Esophagus muscularis mucosa (tissue), 4 donors: ENCODE measurements at regions not wholly inside any gene's neighbourhood (a gene's known extent, or its start where the extent isn't known, plus 50 kb on each side); places are given as distances from the start of the nearest gene placed in this dataset.

Experiments used
- DNase-seq: peaks from one replicate; pipeline ENCODE4 v3.0.0-alpha.2; 2017; ENCODE audit errors: extremely low spot score
- H3K27ac ChIP-seq, 4 donors: fragments of 200-600 bp; sonication (generic); replicated peaks in 1 of 4; 1 replicate in 3 of 4; 2 replicates in 1 of 4; pipeline ENCODE4 v1.5.1; 2016 to 2019; ENCODE audit warnings: mild to moderate bottlenecking in 1 of 4
- H3K27me3 ChIP-seq, 4 donors: fragments of 200-600 bp; sonication (generic); one replicate each; pipeline versions ENCODE4 v1.5.1 to v1.6.0; 2016 to 2019
- H3K36me3 ChIP-seq, 4 donors: fragments of 200-600 bp; sonication (generic); one replicate each; pipeline ENCODE4 v1.5.1; 2016 to 2019
- H3K4me1 ChIP-seq, 4 donors: fragments of 200-600 bp; sonication (generic); one replicate each; pipeline ENCODE4 v1.5.1; 2016 to 2019
- H3K4me3 ChIP-seq, 4 donors: fragments of 200-600 bp; sonication (generic); 1 replicate in 2 of 4; 2 replicates in 2 of 4; pipeline ENCODE4 v1.5.1; 2016 to 2019; ENCODE audit warnings: mild to moderate bottlenecking in 4 of 4, moderate library complexity in 1 of 4
- H3K9me3 ChIP-seq, 4 donors: fragments of 200-600 bp; sonication (generic); 1 replicate in 3 of 4; 2 replicates in 1 of 4; pipeline ENCODE4 v1.5.1; 2016 to 2019
- CTCF ChIP-seq, 3 experiments: fragments of 200-600 bp in 2 of 3; fragments of 450-650 bp in 1 of 3; sonication (generic) in 2 of 3; IDR thresholded peaks; one replicate each; pipeline ENCODE4 v1.5.1; 2017 to 2019; ENCODE audit warnings: antibody characterized with exemption in 3 of 3, mild to moderate bottlenecking in 2 of 3, moderate library complexity in 1 of 3
- EP300 ChIP-seq: sonication (generic); formaldehyde crosslinking; IDR thresholded peaks from one replicate; pipeline ENCODE4 v1.6.1; 2017; ENCODE audit warnings: antibody characterized with exemption
- POLR2A ChIP-seq: fragments of 450-650 bp; IDR thresholded peaks from one replicate; pipeline ENCODE4 v1.6.1; 2017; ENCODE audit warnings: antibody characterized with exemption, moderate library complexity, mild to moderate bottlenecking, low read depth
- POLR2AphosphoS5 ChIP-seq, 2 donors: sonication (generic); formaldehyde crosslinking; IDR thresholded peaks; one replicate each; pipeline ENCODE4 v1.6.1; 2017; ENCODE audit warnings: antibody characterized with exemption in 2 of 2
- WGBS: methylation state at CpG from one replicate; pipeline ENCODE4 v1.1.5; 2018; 5-methylcytosine and 5-hydroxymethylcytosine counted together
- intact Hi-C: fragments of 100-400 bp; cut with DNase I; formaldehyde crosslinking; loops from one replicate; pipeline ENCODE4 v1.15.1; 2023

GRCh38 chr15:81751256-81751655, 294.6 kb downstream of the MEX3B start:
- Histone ChIP-seq H3K27ac (no peak overlapping the region), H3K9me3 (no peaks in the 10 kb centered on the region), H3K27me3 (peaks cover 0 to 10% (median 0%) of the 10 kb centered on the region in 4 donors), H3K4me1 (peaks cover 17 to 50% (median 37%) of the 10 kb centered on the region in 4 donors), H3K4me3 (no peak overlapping the region), H3K36me3 (no peaks in the 10 kb centered on the region)
- no peak for TF ChIP-seq POLR2A
- no peak for TF ChIP-seq CTCF (IDR thresholded peaks at IDR 0.05)
- no peak for TF ChIP-seq POLR2AphosphoS5 (IDR thresholded peaks at IDR 0.05)
- TF ChIP-seq EP300, result no peak
- 79% methylated on average over 7 of the region's 7 CpGs for WGBS
- intact Hi-C loops, result no loop called here
- DNase-seq, result no peak

GRCh38 chr15:81749716-81750375, 296.0 kb downstream of the MEX3B start:
- WGBS, result 59% methylated on average over 25 of the region's 26 CpGs
- no peak overlapping the region for H3K4me3 ChIP-seq
- H3K27ac ChIP-seq, result no peak overlapping the region
- H3K9me3 ChIP-seq, result no peaks in the 10 kb centered on the region
- no peak for DNase-seq
- intact Hi-C loops, result no loop called here
- H3K27me3 ChIP-seq, result peaks cover 0 to 10% (median 0%) of the 10 kb centered on the region in 4 donors
- TF ChIP-seq POLR2A (no peak), POLR2AphosphoS5 (IDR thresholded peaks at IDR 0.05) (no peak), EP300 (no peak)
- no peaks in the 10 kb centered on the region for H3K36me3 ChIP-seq
- peaks cover 17 to 50% (median 37%) of the 10 kb centered on the region in 4 donors for H3K4me1 ChIP-seq

- no peak for TF ChIP-seq CTCF (IDR thresholded peaks at IDR 0.05)
- TF ChIP-seq POLR2A, result no peak
- TF ChIP-seq EP300, result no peak
- no peak for TF ChIP-seq POLR2AphosphoS5 (IDR thresholded peaks at IDR 0.05)
- intact Hi-C loops, result no loop called here
- Histone ChIP-seq H3K4me1 (peaks cover 14 to 33% (median 18%) of the 10 kb centered on the region in 4 donors), H3K9me3 (no peaks in the 10 kb centered on the region), H3K4me3 (no peak overlapping the region), H3K27ac (no peak overlapping the region), H3K36me3 (no peaks in the 10 kb centered on the region), H3K27me3 (peaks cover 0 to 10% (median 0%) of the 10 kb centered on the region in 4 donors)
- no peak for DNase-seq
- 64% methylated on average over 2 of the region's 2 CpGs for WGBS
Observed at GRCh38 chr15:81747482-81747881, 298.3 kb downstream of the MEX3B start.

GRCh38 chr15:81747026-81747425, 298.8 kb downstream of the MEX3B start:
- DNase-seq, result no peak
- H3K27me3 ChIP-seq, result peaks cover 0 to 10% (median 0%) of the 10 kb centered on the region in 4 donors
- intact Hi-C loops, result no loop called here
- no peaks in the 10 kb centered on the region for H3K9me3 ChIP-seq
- TF ChIP-seq POLR2AphosphoS5 (IDR thresholded peaks at IDR 0.05) (no peak), CTCF (IDR thresholded peaks at IDR 0.05) (no peak), EP300 (no peak), POLR2A (no peak)
- H3K36me3 ChIP-seq, result no peaks in the 10 kb centered on the region
- H3K27ac ChIP-seq, result no peak overlapping the region
- H3K4me1 ChIP-seq, result peaks cover 10 to 28% (median 13%) of the 10 kb centered on the region in 4 donors
- no peak overlapping the region for H3K4me3 ChIP-seq
- WGBS, result 78% methylated on average over 3 of the region's 3 CpGs

GRCh38 chr15:81744364-81744763, 301.5 kb downstream of the MEX3B start:
- TF ChIP-seq CTCF (IDR thresholded peaks at IDR 0.05), result no peak
- no peak for TF ChIP-seq EP300
- TF ChIP-seq POLR2AphosphoS5 (IDR thresholded peaks at IDR 0.05), result no peak
- no peak for TF ChIP-seq POLR2A
- no peak for DNase-seq
- no peaks in the 10 kb centered on the region for H3K27me3 ChIP-seq
- intact Hi-C loops, result no loop called here
- no peaks in the 10 kb centered on the region for H3K36me3 ChIP-seq
- H3K27ac ChIP-seq, result no peak overlapping the region
- H3K9me3 ChIP-seq, result no peaks in the 10 kb centered on the region
- H3K4me3 ChIP-seq, result no peak overlapping the region
- WGBS, result 98% methylated on average over 4 of the region's 4 CpGs
- peaks cover 0 to 14% (median 5%) of the 10 kb centered on the region in 4 donors for H3K4me1 ChIP-seq
